K562 (cell line): ENCODE measurements at regions not wholly inside any gene's neighbourhood (a gene's known extent, or its start where the extent isn't known, plus 50 kb on each side); places are given as distances from the start of the nearest gene placed in this dataset.

Experiments used
- ATAC-seq: fragments of 200-7000 bp; cut with Tn5 transposase; 3 replicates; pipeline ENCODE4 v1.9.1; 2020; ENCODE audit warnings: moderate library complexity
- BruUV-seq: library from RNA; stranded (reverse); fragments of 400-500 nt; replicated peaks from 2 replicates; lab custom pipeline; 2021; lab: Mats Ljungman, UMichigan
- CTCF ChIA-PET: fragments of 300-600 bp; formaldehyde crosslinking; extraction: SDS; loops from one replicate; lab custom pipeline; 2021; ENCODE audit warnings: low intra/inter-chr PET ratio; lab: Yijun Ruan, JAX
- POLR2A ChIA-PET: fragments of 300-600, 350-650 bp; sonication (Branson Sonifier 250); formaldehyde crosslinking; extraction: SDS; loops from one replicate; lab custom pipeline; 2021; ENCODE audit warnings: antibody characterized with exemption, inconsistent platforms; lab: Yijun Ruan, JAX
- DNase-seq, 4 experiments: peaks; one replicate each; pipeline versions ENCODE4 v3.0.0 to v3.0.0-alpha.2; 2011 to 2018; ENCODE audit warnings: low spot score in 3 of 4, mixed read lengths in 3 of 4; ENCODE audit errors: extremely low read depth in 1 of 4
- FAIRE-seq: peaks from 2 replicates; lab custom pipeline; 2011; peaks lifted over from hg19 to GRCh38; lab: Jason Lieb, UNC
- H2AFZ ChIP-seq: 2 replicates; pipeline ENCODE4 v1.6.0; 2011; ENCODE audit warnings: low read depth, low read length, control low read depth, inconsistent platforms
- H3K27ac ChIP-seq: fragments of 200-600 bp; 3 replicates; pipeline ENCODE4 v1.8.0; 2011; ENCODE audit warnings: low read depth, mild to moderate bottlenecking, control low read depth, inconsistent platforms, low read length, moderate library complexity, mixed read lengths; ENCODE audit errors: extremely low read depth
- H3K27me3 ChIP-seq, 2 experiments: fragments of 300-600 bp in 1 of 2; 2 replicates in 1 of 2; 3 replicates in 1 of 2; pipeline versions ENCODE4 v1.6.0 to v1.8.0; 2011; ENCODE audit warnings: inconsistent platforms in 2 of 2, low read length in 2 of 2, mild to moderate bottlenecking in 1 of 2, mixed read lengths in 1 of 2, moderate library complexity in 1 of 2; ENCODE audit not compliant: control insufficient read depth in 2 of 2, insufficient read depth in 2 of 2
- H3K36me3 ChIP-seq: fragments of 300-600 bp; 3 replicates; pipeline ENCODE4 v1.8.0; 2011; ENCODE audit warnings: mild to moderate bottlenecking, low read length, inconsistent platforms; ENCODE audit not compliant: control insufficient read depth, insufficient read depth
- H3K4me1 ChIP-seq, 2 experiments: fragments of 200-600 bp in 1 of 2; replicated peaks in 1 of 2; 2 replicates in 1 of 2; 3 replicates in 1 of 2; pipeline versions ENCODE4 v1.5.1 to v1.8.0; 2011; ENCODE audit warnings: inconsistent platforms in 2 of 2, low read length in 2 of 2, mild to moderate bottlenecking in 1 of 2, mixed read lengths in 1 of 2, moderate library complexity in 1 of 2; ENCODE audit not compliant: control insufficient read depth in 2 of 2, insufficient read depth in 2 of 2
- H3K4me2 ChIP-seq: 2 replicates; pipeline ENCODE4 v1.6.1; 2011; ENCODE audit warnings: low read length, control low read depth, inconsistent platforms, mixed read lengths; ENCODE audit not compliant: insufficient read depth
- H3K4me3 ChIP-seq: fragments of 200-600 bp; sonication (generic), shearing (Covaris generic); 2 replicates; pipeline ENCODE4 v1.5.1; 2016; ENCODE audit warnings: control low read depth, inconsistent platforms
- H3K79me2 ChIP-seq: fragments of 200-600 bp; 3 replicates; pipeline ENCODE4 v1.8.0; 2011; ENCODE audit warnings: low read length, inconsistent platforms; ENCODE audit not compliant: control insufficient read depth, insufficient read depth
- H3K9ac ChIP-seq, 2 experiments: 2 replicates each; pipeline versions ENCODE4 v1.6.0 to v1.6.1; 2011; ENCODE audit warnings: low read depth in 2 of 2, low read length in 2 of 2, control low read depth in 1 of 2, inconsistent platforms in 1 of 2, mild to moderate bottlenecking in 1 of 2, mixed read lengths in 1 of 2; ENCODE audit not compliant: insufficient read depth in 1 of 2
- H3K9me1 ChIP-seq: one replicate; pipeline ENCODE4 v1.6.0; 2011; ENCODE audit warnings: inconsistent platforms, mild to moderate bottlenecking, low read length, moderate library complexity; ENCODE audit not compliant: control insufficient read depth, insufficient read depth
- H3K9me3 ChIP-seq: replicated peaks from 2 replicates; pipeline ENCODE4 v1.5.1; 2011; ENCODE audit warnings: low read depth, low read length, inconsistent platforms; ENCODE audit not compliant: control insufficient read depth, insufficient read depth
- H4K20me1 ChIP-seq: replicated peaks from 2 replicates; pipeline ENCODE4 v1.6.1; 2011; ENCODE audit warnings: low read length, inconsistent platforms, mixed read lengths; ENCODE audit not compliant: control insufficient read depth, insufficient read depth
- E2F3 ChIP-seq: fragments of 250-450 bp; sonication (Bioruptor Pico); IDR thresholded peaks from 2 replicates; pipeline ENCODE4 v1.4.0; 2020; ENCODE audit warnings: mild to moderate bottlenecking
- ESRRB ChIP-seq: fragments of 250-450 bp; sonication (Bioruptor Pico); IDR thresholded peaks from 2 replicates; pipeline ENCODE4 v1.5.0; 2020; ENCODE audit warnings: mild to moderate bottlenecking, moderate library complexity, borderline replicate concordance
- ETV5 ChIP-seq: sonication (generic); formaldehyde crosslinking; IDR thresholded peaks from 2 replicates; pipeline ENCODE4 v1.4.0; 2020; ENCODE audit warnings: low read depth, mild to moderate bottlenecking, missing genetic modification reagents
- MCM2 ChIP-seq: fragments of 450-650 bp; IDR thresholded peaks from 2 replicates; pipeline ENCODE4 v1.6.1; 2017; ENCODE audit warnings: low read depth, mild to moderate bottlenecking
- NFATC3 ChIP-seq: fragments of 450-650 bp; IDR thresholded peaks from 2 replicates; pipeline ENCODE4 v1.6.1; 2017; ENCODE audit warnings: mild to moderate bottlenecking
- NFIX ChIP-seq: fragments of 250-450 bp; sonication (Bioruptor Pico); IDR thresholded peaks from 2 replicates; pipeline ENCODE4 v1.4.0; 2020; ENCODE audit warnings: low read depth, mild to moderate bottlenecking, moderate library complexity
- NR1H2 ChIP-seq: sonication (generic); formaldehyde crosslinking; IDR thresholded peaks from 2 replicates; pipeline ENCODE4 v1.4.0; 2020; ENCODE audit warnings: mild to moderate bottlenecking, missing genetic modification reagents
- PURB ChIP-seq: sonication (generic); formaldehyde crosslinking; IDR thresholded peaks from 2 replicates; pipeline ENCODE4 v1.9.0; 2021; ENCODE audit warnings: low read depth, mild to moderate bottlenecking, missing genetic modification reagents
- RBM25 ChIP-seq: fragments of 200-400 bp; formaldehyde crosslinking; IDR thresholded peaks from 2 replicates; pipeline ENCODE4 v1.6.1; 2018; ENCODE audit warnings: low read length, low read depth, moderate library complexity; ENCODE audit not compliant: severe bottlenecking
- RBM39 ChIP-seq: fragments of 200-400 bp; formaldehyde crosslinking; optimal IDR thresholded peaks from 2 replicates; pipeline ENCODE3; 2018; ENCODE audit warnings: low read depth, low read length
- SRSF9 ChIP-seq: fragments of 200-400 bp; formaldehyde crosslinking; IDR thresholded peaks from 2 replicates; pipeline ENCODE4 v1.6.1; 2017; ENCODE audit warnings: low read depth, low read length, borderline replicate concordance
- TCF7 ChIP-seq: sonication (generic); IDR thresholded peaks from 2 replicates; pipeline ENCODE4 v1.6.1; 2016; ENCODE audit warnings: antibody characterized with exemption, borderline replicate concordance
- ZNF274 ChIP-seq: IDR thresholded peaks from 2 replicates; pipeline ENCODE4 v1.6.1; 2011; ENCODE audit warnings: low read depth, mild to moderate bottlenecking, low read length, moderate library complexity, borderline replicate concordance
- ZNF551 ChIP-seq: fragments of 250-450 bp; sonication (Bioruptor Pico); IDR thresholded peaks from 2 replicates; pipeline ENCODE4 v1.5.0; 2021; ENCODE audit warnings: mild to moderate bottlenecking, moderate library complexity
- ZNF668 ChIP-seq: fragments of 250-450 bp; sonication (Bioruptor Pico); IDR thresholded peaks from 2 replicates; pipeline ENCODE4 v1.8.0; 2022; ENCODE audit warnings: mild to moderate bottlenecking, inconsistent platforms
- ZNF699 ChIP-seq: fragments of 250-450 bp; sonication (Bioruptor Pico); IDR thresholded peaks from 2 replicates; pipeline ENCODE4 v1.8.0; 2021; ENCODE audit warnings: mild to moderate bottlenecking, moderate library complexity; ENCODE audit not compliant: insufficient replicate concordance
- ZNF830 ChIP-seq: fragments of 250-450 bp; sonication (Bioruptor Pico); IDR thresholded peaks from 2 replicates; pipeline ENCODE4 v1.5.0; 2021; ENCODE audit warnings: mild to moderate bottlenecking
- WGBS: fragments of 100-300 bp; shearing (Covaris generic); methylation state at CpG from one replicate; pipeline ENCODE4 v1.1.6; 2016; ENCODE audit warnings: low coverage, mixed read lengths; ENCODE audit not compliant: insufficient coverage; ENCODE audit errors: missing lambda C conversion rate; 5-methylcytosine and 5-hydroxymethylcytosine counted together
- in situ Hi-C: fragments of 300-500 bp; cut with MboI; formaldehyde crosslinking; loops from 4 replicates; pipeline ENCODE4 v1.15.0; 2018; ENCODE audit warnings: inconsistent platforms, mixed read lengths
- intact Hi-C: fragments of 100-400 bp; cut with micrococcal nuclease; formaldehyde crosslinking; loops from 2 replicates; pipeline ENCODE4 v1.14.2; 2022
- TF ChIP-seq, protein P1 (sequence below): IDR thresholded peaks from 3 replicates; pipeline ENCODE4 v1.6.1; 2011; ENCODE audit warnings: borderline replicate concordance, mild to moderate bottlenecking; ENCODE audit not compliant: insufficient read length, insufficient read depth
- TF ChIP-seq, protein P2 (sequence below): fragments of 450-650 bp; IDR thresholded peaks from 2 replicates; pipeline ENCODE4 v1.6.1; 2016; ENCODE audit warnings: antibody characterized with exemption

DNA sequence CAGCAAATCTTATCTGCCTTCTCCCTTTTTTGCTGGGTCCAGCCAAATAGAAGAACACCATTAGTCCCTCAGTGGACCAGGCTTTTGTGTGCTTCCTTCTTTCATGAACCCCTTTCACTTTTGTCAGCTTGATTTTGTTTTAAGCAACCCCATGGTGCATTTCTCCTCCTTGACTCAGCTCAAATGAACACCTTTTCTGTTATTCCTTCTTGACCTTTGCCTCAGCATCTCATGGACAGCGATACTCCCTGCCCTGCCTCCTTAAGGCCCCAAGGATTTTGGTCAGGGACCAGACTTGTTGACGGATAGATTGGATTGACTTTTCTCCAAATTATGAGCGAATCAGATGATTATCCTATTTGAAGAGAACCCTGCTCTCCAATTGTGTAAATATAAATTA, 356.6 kb upstream of the USP24 start (continued):
- TF ChIP-seq TCF7 (no peak), ZNF830 (CRISPR knock-in tag) (no peak), NFATC3 (no peak), NFIX (CRISPR knock-in tag) (no peak), NR1H2 (CRISPR knock-in tag) (no peak)

DNA sequence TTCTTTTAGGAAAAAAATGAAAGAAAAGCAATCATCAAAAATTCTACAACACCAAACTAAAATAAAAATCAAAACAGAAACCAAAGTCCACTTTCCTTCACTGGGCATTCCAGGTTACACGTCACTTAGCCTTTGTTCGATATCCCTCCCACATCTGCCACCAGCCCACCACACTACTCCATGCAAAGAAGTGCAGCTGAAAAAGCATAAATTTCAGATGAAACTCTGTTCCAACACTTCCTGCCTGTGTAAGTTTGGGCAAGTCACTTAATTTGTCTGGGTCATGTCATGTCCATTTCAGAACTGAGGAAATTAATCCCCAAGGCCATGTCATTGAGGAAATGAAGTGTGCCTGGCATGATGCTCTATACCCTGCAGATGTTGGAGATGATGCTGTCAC, 354.3 kb upstream of the USP24 start:
- Histone ChIP-seq H3K9me1 (no peaks in the 10 kb centered on the region), H3K9me3 (no peaks in the 10 kb centered on the region), H3K4me1 (no peaks in the 10 kb centered on the region), H3K4me2 (no peak overlapping the region), H3K27ac (no peak overlapping the region), H3K27me3 (no peaks in the 10 kb centered on the region), H3K4me3 (no peak overlapping the region), H2AFZ (no peak overlapping the region), H3K79me2 (no peaks in the 10 kb centered on the region), H3K9ac (no peak overlapping the region), H4K20me1 (no peaks in the 10 kb centered on the region), H3K36me3 (no peaks in the 10 kb centered on the region)
- BruUV-seq = no TSS peak
- ATAC-seq = no peak
- intact Hi-C loops (no loop called here), in situ Hi-C loops (no loop called here)
- ChIA-PET CTCF (no interaction called here), POLR2A (interaction anchor here (0.7 to 0.9 kb wide), 2 partner anchors 9 to 536 kb away, joined by 3 read pairs; no protein-coding TSS in a partner anchor)
- 0% methylated on average over 2 of the region's 2 CpGs for WGBS
- DNase-seq = no peak
- no peak for TF ChIP-seq RBM39
- no peak for TF ChIP-seq E2F3 (CRISPR knock-in tag)
- no peak for TF ChIP-seq SRSF9
- TF ChIP-seq, protein P1, sequence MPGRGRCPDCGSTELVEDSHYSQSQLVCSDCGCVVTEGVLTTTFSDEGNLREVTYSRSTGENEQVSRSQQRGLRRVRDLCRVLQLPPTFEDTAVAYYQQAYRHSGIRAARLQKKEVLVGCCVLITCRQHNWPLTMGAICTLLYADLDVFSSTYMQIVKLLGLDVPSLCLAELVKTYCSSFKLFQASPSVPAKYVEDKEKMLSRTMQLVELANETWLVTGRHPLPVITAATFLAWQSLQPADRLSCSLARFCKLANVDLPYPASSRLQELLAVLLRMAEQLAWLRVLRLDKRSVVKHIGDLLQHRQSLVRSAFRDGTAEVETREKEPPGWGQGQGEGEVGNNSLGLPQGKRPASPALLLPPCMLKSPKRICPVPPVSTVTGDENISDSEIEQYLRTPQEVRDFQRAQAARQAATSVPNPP = no peak
- TF ChIP-seq MCM2 = no peak
- no peak for TF ChIP-seq ZNF274
- TF ChIP-seq NR1H2 (CRISPR knock-in tag) = no peak
- no peak for TF ChIP-seq ESRRB (CRISPR knock-in tag)
- TF ChIP-seq PURB (CRISPR knock-in tag) = no peak
- TF ChIP-seq, protein P2, sequence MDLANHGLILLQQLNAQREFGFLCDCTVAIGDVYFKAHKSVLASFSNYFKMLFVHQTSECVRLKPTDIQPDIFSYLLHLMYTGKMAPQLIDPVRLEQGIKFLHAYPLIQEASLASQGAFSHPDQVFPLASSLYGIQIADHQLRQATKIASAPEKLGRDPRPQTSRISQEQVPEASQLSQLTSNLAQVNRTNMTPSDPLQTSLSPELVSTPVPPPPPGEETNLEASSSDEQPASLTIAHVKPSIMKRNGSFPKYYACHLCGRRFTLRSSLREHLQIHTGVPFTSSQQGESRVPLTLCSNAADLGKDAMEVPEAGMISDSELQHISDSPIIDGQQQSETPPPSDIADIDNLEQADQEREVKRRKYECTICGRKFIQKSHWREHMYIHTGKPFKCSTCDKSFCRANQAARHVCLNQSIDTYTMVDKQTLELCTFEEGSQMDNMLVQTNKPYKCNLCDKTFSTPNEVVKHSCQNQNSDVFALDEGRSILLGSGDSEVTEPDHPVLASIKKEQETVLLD = no peak
- TF ChIP-seq RBM25 = no peak
- TF ChIP-seq ZNF699 (CRISPR knock-in tag) = no peak
- no peak for TF ChIP-seq ZNF668
- TF ChIP-seq ETV5 (CRISPR knock-in tag) = no peak
- TF ChIP-seq ZNF551 (CRISPR knock-in tag) = no peak
- no peak for FAIRE-seq
